HK-2 (cell line): ENCODE measurements at regions not wholly inside any gene's neighbourhood (a gene's known extent, or its start where the extent isn't known, plus 50 kb on each side); places are given as distances from the start of the nearest gene placed in this dataset.

Source experiments
- DNase-seq: peaks from one replicate; pipeline ENCODE4 v3.0.0-alpha.2; 2018; ENCODE audit not compliant: unreplicated experiment

DNA sequence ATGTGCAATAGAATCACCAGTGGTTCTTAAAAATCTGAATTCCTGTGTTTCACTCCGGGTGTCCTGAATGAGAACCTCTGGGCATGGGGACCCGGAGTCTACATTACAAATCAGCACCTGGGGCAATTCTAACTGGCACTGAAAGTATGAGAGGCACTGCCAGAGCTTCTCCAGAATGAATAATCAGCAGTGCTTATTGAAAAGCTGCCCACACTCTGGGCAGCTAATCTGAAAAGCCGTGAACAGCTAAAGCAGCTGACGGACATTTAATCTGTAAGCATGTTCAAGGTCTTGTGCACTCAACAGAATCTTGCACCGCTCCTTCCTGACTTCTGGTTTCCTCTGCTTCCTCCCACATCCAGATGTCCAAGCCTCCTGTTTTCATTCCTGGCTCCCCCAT, 113.3 kb upstream of the KIF5B start:
- no peak for DNase-seq

DNA sequence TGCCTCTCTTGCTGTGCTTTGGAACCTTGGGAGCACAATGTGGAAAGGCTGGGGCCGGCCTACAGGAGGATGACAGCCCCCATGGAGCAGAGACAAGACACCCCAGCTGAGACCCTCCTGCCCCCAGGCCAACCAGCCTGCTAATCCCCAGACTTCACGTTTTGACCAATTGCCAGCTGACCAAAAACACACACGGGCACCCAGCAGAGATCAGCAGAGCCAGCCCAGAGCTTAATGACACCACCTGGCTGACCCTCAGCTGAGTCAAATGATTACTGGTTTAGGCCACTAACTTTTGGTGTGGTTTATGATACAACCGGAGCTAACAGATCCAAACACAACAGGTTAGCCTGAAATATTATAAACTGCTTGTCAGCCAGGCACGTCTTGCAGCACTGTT, 111.2 kb upstream of the KIF5B start:
- DNase-seq = no peak

DNA sequence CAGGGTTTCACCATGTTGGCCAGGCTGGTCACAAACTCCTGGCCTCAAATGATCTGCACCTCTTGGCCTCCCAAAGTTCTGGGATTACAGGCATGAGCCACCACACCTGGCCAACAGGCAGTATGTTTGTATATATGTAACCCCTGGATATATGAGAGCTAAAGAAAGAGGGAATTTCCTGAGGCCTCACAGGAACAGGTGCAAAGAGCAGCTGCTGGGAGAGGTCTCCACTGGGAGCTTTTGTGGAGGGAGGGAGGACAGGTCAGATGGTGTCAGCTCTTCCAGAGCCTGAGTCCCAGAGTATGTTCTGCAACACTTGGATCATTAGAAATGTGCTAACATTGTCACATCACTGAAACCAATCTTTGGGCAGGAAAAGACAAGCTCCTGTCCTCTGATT, 110.1 kb upstream of the KIF5B start:
- DNase-seq = no peak

DNA sequence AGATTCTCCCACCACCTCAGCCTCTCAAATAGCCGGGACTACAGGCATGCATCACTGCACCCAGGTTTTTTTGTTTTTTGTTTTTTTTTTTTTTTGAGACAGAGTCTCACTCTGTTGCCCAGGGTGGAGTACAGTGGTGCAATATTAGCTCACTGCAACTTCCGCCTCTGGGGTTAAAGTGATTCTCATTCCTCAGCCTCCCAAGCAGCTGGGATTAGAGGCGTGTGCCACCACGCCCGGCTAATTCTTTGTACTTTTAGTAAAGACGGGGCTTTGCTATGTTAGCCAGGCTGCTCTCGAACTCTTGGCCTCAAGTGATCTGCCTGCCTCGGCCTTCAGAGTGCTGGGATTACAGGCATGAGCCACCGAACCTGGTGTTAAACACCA, 107.5 kb upstream of the KIF5B start:
- DNase-seq = no peak

DNA sequence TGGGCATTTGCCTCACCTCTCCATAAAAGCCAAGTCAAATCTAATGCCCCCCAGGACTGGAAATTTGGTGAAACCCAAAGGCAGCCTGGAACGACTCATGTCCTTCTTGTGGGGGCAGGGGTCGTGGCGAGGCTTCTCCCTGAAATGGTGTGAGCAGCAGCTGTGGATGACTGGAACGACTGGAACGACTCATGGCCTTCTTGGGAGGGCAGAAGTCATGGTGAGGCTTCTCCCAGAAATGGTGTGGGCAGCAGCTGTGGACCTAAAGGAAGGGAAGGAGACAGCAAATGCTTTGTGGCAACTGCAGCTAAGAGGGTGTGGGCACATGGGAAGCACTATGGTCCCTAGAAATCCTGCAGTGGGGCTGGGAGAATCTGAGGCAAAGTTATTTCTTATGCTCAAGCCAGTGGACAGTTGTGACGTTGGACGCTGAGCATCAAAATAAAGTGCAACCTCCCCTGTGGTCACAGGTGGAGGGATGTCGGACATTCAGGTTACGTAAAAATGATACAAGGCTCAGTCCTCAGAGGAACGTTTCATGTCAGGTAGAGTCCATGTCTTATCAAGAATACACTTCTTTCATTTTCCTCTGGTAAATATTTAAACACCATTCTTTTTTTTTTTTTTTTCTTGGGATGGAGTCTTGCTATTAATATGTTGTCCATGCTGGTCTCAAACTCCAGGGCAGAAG, 107.0 kb upstream of the KIF5B start:
- no peak for DNase-seq

DNA sequence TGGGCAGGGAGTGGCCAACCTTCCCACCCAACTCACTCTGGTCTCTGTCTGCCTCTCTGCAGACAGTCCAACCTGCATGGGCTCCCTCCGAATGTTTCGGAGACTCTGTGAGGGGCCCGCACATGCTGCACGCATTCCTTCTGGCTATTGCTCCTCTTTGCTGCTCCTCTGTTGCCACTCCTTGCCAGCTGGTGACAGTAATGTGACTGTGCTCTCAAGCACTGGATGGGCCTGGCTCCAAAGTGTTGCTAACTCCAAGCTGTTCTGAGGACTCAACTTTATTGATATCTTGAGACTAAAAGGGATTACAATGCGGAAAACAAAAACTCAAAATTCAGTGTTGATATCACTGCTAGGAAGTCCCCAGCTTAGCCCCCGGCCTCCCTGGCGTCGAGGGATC, 105.4 kb upstream of the KIF5B start:
- no peak for DNase-seq

DNA sequence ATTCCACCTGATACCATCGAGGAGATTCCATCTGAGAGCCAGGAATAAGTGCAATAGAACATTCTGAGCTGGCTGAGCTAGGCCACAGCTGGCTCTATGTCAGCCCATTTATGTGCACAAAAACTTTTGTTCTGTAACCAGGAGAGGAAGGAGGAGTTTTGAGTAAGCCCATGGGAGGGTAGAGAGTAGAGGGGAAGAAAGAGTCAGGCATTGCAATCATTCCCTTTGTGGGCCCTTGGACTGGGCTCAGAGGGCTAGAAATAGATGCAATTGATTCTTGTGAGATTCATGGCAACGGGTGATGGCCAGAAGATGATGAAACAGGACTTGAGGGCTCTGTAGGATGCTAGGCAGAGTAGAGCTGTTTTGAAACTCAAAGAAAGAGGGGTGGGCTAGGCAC, 104.6 kb upstream of the KIF5B start:
- DNase-seq = no peak

DNA sequence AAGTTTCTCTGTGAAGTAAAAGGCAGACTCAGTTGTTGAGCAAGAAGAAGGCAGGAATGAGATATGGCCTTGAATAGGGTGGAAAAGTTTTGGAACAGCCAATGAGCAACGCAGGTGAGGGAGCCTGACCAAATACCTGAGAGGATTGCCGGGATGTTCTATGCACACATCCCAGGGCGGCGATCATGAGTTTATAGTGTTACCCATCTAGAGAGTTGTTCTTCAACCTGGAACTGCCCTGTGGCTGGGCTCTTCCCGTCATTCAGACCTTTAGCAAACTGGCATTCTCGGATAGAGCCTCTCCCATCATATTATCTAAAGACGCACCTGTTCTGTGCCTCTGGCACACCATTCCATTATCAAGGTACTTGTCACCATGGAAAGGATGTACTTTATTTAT, 103.0 kb upstream of the KIF5B start:
- DNase-seq = no peak

DNA sequence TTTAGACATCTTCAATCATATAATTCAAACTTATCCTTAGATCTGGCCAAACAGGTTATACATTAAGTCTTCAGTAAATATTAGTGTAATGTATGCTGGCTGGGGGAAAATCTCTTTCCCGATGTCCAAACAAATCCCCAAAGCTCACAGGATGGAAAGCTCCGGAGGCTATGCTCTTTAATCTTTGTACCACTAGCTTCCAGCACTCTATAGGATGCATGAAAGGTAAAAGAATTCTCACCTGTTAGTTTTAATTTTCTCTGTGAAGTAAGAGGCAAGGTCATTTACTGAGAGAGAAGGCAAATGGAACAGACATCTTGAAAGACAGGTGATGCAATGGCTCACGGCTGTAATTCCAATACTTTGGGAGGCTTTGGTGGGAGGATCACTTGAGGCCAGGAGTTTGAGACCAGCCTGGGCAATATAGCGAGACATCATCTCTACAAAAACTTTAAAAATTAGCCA, 99.8 kb upstream of the KIF5B start:
- DNase-seq = no peak

DNA sequence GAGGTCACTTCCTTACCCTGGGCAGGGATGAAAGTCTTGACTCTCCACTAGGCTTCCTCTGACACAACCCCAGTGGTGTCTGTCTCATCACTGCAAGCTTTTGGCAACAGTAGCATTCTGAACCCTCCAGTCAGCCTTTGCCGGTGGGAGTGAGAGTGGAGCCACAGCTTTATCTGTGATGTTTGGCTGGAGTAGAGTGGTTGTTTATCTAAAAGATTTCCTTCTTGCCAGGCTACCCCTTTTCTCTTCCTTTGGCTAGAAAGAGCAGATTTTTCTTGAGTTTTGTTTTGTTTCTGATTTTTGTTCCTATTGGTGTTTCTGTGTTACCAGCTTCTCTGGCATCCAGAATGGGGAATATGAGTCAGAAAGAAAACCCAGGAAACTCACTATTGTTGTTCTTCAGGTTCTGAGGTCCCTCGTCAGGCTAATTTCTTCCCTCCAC, 98.9 kb upstream of the KIF5B start:
- no peak for DNase-seq

DNA sequence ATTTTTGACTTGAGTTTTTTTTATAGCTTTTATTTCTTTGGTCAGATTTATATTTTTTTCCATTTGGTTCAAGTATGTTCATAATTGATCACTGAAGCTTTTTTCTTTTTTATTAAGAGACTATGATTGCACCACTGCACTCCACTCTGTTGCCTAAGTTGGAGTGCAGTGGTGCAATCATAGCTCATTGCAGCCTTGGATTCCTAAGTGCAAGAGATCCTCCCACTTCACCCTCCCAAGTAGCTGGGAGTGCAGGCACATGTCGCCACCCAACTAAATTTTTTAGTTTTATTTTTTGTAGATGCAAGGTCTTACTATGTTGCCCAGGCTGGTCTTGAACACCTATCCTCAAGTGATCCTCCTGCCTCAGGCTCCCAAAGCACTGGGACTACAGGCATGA, 97.7 kb upstream of the KIF5B start:
- DNase-seq = no peak

DNA sequence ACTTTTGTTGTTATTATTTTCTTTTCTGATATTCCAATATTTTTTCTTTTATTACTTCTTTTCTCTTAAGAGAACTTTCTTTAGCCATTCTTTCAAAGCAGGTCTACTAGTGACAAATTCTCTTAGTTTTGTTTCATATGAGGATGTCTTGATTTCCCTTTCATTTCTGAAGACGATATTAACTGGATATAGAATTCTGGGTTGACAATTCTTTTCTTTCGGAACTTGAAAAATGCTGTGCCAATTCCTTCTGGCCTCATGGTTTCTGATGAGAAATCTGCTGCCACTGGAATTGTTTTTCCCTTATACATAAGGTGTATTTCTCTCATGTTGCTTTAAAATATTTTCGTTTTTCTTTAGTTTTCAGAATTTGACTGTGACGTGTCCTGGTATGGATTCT, 97.0 kb upstream of the KIF5B start:
- no peak for DNase-seq

DNA sequence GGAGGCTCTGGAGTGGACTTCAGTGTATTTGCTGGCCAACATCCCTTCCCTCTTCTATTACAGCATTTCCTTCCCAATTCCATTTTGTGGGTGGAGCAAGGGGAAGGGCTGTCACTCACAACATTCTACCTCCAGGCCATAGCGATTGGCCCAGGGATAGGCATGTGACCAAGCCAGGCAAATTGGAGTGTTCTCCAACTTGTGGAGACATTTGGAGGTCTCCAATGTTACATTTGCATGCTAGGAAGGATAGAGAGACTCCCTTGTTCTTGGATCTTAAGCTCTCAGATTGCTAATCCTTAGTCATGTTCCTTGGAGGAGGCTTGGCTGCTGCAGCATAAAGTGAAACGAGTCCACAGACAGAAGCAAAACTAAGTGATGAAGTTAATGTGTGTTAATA, 95.6 kb upstream of the KIF5B start:
- DNase-seq = no peak

DNA sequence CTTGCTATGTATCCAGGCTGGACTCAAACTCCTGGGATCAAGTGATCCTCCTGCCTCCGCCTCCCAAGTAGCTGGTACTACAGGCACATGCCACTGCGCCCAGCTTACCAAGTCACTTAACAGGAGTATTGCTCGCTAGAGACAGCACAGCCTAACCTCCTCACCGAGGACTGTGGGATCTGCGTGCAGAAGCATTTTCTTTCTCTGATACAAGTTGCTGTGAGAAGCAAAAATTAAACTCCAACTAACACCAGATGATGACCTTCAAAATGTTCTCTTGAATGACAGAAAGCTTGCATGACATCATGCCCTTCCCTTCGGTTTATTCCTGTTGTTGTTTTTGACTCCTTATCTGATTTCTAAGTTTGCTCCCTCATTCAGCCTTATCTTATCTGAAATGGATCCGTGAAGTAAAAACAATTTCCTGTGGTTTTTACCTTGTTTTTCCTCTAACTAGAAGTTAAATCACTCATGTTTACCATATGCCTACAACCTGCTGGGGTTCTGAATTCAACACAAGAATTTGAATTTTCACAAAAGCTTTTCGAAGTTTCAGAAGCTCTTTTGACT, 94.4 kb upstream of the KIF5B start:
- no peak for DNase-seq

DNA sequence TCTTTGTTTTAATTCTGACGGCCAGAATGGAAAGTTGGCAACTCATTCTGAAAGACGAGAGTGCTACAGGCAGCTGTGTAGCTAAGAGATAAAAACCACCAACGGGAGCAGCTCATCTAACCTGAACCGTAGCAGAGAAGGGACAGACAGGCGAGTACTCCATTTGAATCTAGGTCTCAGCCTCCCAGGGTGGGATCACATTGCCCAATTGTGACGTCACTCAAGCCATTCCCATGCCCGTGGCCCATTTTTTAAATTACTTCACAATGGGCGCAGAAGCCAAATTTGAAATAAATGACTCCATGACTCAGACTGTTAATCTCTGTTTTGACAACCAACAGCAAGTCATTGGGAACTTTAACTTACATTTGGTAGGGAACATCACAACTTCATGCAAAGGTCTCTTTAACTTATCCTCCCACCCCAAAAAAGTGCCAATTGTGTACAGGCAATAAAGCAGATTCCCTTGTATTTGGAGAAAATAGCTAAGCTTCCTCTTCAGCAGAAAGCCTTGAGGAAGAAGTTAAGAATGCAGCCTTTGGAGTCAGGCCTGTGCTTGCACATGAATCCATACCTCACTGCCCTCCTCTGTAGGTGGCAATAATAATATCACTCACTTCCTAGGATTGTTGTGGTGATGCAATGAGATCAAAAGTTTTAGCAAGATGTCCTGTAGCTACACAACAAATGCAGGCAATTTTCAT, 93.2 kb upstream of the KIF5B start:
- DNase-seq = no peak

DNA sequence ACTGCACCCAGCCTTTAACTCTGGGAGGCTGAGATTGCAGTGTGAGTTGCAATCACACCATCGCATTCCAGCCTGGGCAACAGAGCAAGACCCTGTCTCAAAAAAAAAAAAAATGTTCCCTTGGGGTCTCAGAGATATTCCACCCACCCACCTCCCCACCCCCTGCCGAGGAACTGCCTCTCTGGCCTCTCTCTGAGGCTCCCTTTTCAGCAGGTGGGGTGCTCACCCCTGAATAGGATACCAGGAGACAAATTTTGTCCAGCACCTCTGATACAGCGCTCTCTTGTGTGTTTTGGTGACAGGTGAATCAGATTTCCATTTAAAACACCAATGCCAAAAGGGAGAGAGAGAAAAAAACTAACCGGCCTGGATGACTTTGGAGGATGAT, 92.6 kb upstream of the KIF5B start:
- DNase-seq = no peak

DNA sequence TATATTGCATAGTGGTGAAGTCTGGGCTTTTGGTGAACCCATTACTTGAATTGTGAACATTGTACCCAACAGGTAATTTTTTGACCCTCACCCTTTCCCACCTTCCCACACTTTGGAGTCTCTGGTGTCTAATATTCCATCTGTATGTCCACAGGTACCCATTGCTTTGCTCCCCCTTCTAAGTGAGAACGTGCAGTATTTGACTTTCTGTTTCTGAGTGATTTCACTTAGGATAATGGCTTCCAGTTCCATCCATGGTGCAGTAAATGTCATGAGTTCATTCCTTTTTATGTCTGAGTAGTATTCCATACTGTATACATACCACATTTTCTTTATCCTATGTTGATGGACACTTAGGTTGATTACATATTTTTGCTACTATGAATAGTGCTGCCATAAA, 91.5 kb upstream of the KIF5B start:
- DNase-seq = no peak

DNA sequence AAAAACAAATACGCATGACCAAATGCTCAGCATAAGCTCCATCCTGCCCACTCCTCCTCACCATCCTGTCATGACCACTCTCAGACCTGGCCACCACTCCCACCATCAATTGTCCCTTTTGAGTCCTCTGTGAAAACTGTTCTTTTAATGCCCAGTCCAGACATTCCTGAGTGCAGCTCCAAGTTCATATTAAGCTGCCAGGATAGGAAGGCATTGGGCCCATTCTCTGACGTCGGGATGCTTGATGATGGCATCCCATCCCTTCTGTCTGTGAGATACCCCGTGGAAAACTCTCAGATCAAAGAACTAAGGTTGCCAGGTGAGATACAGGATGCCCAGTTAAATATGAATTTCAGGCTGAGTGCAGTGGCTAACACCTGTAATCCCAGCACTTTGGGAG, 89.9 kb upstream of the KIF5B start:
- no peak for DNase-seq

DNA sequence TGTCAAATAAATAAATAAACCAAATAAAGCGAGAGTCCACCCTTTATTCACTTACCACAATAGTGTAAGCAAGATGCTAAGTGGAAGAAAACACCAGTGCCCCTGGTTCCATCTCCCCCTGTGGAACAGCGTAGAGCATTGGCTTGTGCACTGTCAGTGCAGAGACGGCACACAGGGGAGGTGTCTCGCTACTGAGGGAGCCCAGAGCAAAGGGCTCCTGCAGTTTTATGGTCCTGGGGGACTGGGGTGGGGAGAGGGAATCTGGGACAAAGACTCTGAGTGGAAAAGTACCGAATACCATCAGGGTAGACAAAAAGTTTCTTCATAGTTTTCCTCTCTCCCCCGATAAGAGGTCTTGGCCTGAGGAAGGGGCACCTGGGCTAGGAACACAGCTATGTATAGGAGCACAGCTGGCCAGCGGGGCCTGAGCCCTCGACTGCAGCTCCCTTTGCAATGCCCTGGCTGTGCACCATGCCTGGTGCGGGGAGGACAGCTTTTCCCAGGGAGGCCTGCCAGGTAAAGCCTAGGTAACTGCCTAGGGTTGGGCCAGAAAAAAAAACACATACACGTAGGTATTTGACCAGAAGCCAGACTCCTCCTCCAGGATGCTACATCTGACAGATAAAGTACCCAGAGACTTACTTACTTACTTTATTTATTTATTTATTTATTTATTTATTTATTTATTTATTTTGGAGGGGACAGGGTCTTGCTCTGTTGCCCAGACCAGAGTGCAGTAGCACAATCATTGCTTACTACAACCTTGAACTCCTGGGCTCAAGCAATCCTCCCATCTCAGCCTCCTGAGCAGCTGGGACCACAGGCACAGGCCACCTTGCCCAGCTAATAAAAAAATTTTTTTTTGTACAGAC, 88.8 kb upstream of the KIF5B start:
- DNase-seq = no peak

DNA sequence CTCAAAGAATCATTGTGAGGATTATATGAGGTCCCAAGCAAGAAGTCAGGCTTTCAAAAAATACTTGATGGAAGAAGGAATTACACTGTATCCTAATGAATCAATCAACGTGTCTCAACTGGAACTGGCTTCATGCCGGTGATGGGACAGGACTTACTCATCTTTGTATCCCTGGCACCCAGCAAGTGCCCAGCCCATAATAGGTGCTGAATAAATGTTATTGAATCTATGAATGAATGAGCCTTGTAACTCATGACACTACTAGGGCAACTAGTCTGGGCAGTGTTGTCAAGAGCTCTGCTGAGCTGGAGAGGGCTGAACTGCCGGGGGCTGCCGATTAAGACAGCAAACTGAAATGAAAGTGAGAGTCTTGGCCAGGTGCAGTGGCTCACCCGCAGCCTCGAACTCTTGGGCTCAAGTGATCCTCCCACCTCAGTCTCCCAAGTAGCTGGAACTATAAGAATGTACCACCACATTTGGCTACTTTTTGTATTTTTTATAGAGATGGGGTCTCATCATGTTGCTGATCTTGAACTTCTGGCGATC, 87.2 kb upstream of the KIF5B start:
- DNase-seq = no peak

DNA sequence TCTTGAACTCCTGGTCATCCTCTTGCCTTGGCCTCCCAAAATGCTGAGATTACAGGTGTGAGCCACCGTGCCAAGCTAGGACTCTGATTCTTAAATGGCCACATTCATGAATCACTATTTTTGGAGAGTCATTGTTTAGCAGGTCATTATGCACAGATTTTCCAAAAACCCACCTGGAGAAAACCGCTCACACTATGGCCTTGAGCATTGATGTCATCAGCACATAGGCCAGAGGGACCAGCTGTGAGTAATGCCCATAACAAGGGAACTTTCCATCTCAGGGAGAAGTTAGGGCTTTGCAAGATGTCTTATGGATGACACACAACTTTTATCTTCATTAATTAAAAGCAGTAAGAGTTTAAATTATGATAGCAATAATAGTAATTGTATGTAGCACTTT, 86.4 kb upstream of the KIF5B start:
- DNase-seq = no peak
